Caki2 (cell line): ENCODE measurements at regions not wholly inside any gene's neighbourhood (a gene's known extent, or its start where the extent isn't known, plus 50 kb on each side); places are given as distances from the start of the nearest gene placed in this dataset.

Source experiments
- DNase-seq: peaks from one replicate; pipeline ENCODE4 v3.0.0-alpha.2; 2015; ENCODE audit warnings: low read depth
- in situ Hi-C: cut with HindIII; loops from 2 replicates; pipeline ENCODE4 v1.10.0; 2016; ENCODE audit warnings: low sequenced_read_pairs, low pct_unique_long_range_greater_than_20kb, mixed read lengths

GRCh38 chr1:243946946-243947345 is 96.9 kb upstream of the AKT3 start:
- no peak for DNase-seq

DNA sequence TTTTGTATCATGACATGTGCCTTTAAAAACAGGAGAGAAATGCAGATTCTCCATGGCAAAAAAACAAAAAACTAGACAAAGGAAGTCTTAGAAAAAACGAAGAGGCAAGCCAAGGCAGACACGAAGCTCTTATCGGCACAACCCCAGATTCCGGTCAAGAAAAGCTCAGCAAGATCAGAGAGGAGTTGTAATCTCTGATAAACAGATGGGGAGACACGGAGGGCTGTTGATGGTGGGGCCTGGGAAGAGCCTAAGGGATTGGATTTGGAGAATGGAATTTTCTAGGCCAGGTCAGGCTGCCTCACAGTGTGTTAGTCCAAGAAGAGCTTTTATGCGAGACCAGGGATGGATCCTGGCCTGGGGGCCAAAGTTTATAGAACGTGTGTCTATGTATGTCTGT is 96.2 kb upstream of the AKT3 start:
- in situ Hi-C loops: no loop called here
- no peak for DNase-seq

More at GRCh38 chr1:243946946-243947345, 96.9 kb upstream of the AKT3 start:
- in situ Hi-C loops: no loop called here

- in situ Hi-C loops: no loop called here
- no peak for DNase-seq
Measured at GRCh38 chr1:243945727-243946126, 95.7 kb upstream of the AKT3 start.

DNA sequence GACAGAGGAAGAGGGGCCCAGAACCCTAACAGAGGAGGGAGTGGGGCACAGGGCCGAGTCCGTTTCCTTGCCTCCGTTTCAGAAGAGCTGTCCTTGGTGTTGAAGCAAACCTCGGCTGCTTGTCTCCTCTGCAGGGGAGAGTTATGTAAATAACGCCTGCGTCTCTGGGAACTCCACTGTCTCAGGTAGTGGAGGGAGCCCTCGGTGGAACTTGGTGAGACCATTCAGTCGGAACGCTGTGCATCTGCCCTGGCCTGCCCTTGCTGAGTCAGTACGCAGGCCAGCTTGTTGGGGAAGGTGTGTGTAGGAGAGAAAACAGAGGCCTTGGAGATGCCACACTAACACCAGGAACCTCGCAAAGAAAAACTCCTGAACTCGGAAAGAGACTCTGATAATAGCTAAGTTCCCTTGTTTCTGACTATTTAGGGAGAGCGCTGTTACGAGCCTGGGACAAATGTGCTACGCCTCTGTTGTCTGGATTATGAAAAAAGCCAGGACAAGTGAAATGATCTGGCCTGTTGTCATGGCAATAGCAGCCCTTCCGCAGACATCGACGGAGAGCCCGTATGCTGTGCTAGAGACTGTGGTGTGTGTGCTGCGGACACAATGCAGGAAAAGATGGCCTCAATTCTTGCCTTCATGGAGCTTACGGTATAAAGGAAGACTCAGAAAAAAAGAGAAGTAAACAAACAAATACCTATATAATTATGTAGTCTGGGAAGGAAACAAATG is 94.6 kb upstream of the AKT3 start:
- peak; percentile 99 for DNase-seq
- in situ Hi-C loops: no loop called here

GRCh38 chr1:243943671-243944428 is 93.8 kb upstream of the AKT3 start:
- DNase-seq: no peak
- in situ Hi-C loops: no loop called here

- in situ Hi-C loops: no loop called here
- no peak for DNase-seq
Measured at GRCh38 chr1:243942196-243943150, 92.4 kb upstream of the AKT3 start.

DNA sequence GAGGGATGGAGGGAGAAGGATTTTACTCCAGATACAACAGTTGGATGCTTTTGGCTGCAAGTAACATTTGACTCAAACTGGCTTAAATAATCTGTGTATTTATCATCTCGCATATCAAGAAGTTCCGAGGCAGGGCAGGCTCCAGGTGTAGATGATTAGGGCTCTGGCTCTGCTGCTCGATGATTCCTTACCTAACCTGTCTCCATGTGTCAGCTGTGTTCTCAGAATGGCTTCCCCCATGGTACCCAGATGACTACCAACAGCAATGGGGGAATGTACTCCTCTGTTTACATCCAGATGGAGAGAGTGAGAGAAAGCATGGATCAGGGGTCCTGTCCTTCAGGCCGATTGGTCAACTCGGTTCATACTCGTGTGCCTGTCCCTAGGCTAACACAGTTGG is 90.4 kb upstream of the AKT3 start:
- no peak for DNase-seq
- in situ Hi-C loops: no loop called here

DNA sequence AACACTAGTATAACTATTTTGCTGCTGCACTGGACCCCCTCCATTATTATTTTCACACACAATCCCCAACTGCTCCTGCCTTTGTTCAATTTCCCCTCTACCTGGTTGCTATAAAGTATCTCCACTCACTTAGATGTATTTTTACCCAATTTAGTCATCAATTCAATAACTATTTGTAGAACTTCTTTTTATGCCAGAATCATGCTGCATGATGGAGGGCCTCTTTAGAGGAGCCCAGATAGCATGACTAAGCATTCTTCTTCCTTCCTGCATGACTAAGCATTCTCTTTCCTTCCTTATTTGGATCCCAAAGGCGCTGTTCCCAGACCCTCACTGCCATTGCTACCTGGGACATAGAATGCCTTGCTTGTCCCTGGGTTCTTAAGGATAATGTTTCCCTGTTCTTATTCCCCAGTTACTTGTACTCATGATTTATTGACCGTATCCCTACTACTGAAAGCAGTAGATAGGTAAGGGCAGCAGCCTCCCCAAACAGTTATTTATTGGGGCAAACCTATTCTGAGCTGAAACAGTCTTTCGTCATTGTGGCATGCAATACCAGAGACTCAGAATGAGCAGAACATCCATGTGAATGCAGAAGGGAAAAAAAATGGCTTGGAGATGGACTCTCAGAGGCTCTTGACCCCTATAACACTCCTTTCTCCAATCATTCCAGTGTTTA is 89.3 kb upstream of the AKT3 start:
- in situ Hi-C loops: no loop called here
- DNase-seq: no peak

DNA sequence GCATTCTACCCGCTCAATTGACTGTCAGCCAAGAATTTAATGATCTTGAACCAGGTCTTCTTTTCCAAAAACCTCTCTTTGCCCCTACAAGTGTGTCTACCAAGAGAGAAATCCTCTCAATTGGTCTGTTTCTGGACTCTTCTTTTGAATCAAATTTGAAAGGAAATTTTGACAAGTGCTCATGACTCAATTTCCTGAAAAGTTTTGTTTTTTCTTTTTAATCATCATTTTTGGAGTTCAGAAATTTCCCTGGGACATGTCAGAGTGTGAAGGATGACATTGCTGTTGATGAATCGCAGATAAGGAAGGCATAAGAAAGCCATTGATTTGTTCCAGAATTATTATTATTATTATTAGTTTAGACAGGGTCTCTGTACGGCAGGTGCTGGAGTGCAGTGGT is 88.2 kb upstream of the AKT3 start:
- in situ Hi-C loops: no loop called here

DNA sequence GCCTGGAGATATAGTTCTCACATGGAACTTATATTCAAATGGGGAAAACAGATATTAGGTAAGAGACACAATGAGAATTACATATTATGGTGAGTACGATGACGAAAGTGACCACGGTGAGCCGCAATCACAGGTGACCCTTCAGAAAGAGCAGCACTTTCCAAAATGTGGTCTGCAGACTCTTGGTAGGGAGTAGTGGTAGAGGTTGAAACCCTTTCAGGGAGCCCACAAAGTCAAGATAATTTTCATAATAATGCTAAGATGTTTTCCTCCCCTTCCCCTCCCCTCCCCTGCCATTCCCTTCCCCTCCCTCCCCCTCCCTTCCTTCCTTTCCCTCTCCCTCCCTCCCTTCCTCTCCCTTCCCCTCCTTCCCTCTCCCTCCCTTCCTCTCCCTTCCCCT is 83.5 kb upstream of the AKT3 start:
- no peak for DNase-seq
- in situ Hi-C loops: no loop called here

More for the DNA sequence above, 88.2 kb upstream of the AKT3 start:
- DNase-seq: no peak

DNA sequence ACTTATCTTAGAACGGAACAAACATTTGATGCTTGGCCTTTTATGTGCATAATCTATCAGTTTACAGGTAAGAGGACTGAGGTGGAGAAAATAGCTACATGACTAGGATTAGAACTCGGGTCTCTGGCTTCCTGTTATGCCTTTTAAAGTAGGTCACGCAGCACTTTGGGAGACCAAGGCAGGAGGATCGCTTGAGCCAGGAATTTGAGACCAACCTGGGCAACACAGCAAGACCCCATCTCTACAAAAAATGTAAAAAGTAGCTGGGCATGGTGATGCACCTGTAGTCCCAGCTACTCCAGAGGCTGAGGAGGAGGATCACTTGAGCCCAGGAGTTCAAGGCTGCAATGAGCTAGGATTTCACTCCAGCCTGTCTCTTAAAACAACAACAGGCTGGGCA is 81.9 kb upstream of the AKT3 start:
- in situ Hi-C loops: no loop called here
- no peak for DNase-seq

DNA sequence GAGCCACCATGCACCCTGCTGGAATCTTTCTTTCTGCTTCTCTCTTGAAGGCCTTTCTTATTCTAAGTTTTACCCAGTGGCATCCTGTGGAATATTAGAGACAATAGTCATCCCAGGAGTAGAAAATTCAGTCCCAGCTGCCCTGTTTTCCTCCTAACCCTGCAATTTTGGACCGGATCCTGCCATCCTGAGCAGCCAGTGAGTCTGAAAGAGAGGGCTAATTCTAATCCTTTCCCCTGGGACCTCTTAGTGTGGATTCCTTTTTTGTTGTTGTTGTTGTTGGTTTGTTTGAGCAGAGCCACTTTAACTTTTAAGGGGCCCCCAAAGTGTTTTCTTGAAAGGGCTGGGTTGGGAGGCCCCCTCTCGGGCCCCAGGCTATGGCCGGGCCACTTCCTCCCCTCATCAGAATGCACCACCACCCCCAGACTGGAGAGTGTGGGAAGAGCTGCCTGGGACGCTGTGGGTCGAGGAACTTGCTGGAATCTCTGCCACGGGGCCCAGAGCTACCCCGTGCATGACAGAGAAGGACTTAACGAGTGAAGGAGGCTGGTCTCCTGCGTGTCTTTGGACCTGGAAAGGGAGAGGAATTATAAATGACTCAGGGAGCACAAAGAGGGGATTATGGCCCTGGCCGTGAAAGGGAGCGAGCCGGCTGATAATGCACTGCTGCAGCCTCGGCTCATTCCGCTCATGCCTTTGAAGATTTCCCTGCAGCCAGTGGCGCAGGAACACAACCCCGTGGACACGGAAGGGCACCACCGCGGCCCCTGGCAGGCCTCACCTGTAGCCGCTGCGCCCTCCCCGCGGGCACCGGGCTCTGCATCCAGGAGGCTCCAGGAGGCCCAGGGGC is 81.0 kb upstream of the AKT3 start:
- in situ Hi-C loops: no loop called here

DNA sequence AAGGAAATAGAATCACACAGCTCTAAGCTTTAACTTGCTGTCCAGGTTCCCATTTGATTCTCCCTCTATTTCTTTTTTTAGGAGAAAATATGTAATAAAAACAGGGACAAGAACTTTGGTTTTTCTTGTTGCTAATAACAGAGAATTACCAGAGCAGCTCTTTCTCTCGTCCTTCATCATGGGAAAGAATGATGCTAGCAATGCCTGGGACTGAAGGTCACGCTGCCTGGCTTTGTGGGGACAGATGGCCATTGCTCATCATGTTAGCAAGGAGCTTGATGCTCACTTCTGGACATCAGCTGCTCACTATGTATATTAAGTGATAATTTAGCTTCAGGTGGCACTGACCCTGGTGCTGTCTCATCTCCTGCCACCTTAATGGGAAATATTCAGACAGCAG is 77.3 kb upstream of the AKT3 start:
- DNase-seq: no peak
- in situ Hi-C loops: no loop called here

More for the DNA sequence above, 81.0 kb upstream of the AKT3 start:
- DNase-seq: no peak

DNA sequence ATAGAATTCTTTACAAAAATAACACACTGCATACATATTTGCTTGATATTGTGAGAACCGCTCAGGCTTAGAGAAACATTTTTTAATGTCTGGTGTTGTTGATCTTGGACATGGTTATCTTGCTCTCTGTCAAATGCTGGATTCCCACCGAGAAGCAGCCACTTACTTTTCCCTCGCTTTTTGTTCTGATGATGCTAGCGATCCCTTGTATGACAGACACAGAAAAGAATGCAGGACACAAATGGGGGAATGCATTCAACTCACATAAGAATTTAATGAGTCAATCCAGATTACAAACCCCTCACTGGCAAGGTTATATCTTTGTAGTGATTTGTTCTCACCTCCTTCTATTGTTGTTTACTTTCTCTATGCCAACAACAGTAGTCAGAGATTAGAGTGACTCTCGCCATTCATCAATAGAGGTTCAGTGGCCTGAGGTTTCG is 76.8 kb upstream of the AKT3 start:
- in situ Hi-C loops: no loop called here

DNA sequence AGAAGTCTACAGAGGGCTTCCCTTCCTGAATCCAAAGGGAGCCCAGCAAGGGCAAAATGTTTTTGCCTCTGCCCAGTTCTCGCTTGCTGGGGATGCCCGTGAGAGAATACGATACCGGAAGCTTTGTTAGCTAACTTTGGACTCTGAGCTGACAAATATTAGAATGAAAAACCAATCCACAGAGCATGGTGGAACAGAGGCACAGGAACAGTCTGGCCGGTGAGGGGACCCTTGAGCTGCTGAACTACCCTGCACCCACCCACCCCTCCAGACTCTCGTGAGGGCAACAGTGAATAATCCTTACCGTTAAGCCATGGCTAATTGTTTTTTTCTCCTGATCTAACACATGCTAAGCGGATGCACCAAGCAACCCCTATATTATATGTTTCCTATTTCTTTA is 76.3 kb upstream of the AKT3 start:
- in situ Hi-C loops: no loop called here

More for the DNA sequence above, 76.8 kb upstream of the AKT3 start:
- DNase-seq: peak; percentile 93

DNA sequence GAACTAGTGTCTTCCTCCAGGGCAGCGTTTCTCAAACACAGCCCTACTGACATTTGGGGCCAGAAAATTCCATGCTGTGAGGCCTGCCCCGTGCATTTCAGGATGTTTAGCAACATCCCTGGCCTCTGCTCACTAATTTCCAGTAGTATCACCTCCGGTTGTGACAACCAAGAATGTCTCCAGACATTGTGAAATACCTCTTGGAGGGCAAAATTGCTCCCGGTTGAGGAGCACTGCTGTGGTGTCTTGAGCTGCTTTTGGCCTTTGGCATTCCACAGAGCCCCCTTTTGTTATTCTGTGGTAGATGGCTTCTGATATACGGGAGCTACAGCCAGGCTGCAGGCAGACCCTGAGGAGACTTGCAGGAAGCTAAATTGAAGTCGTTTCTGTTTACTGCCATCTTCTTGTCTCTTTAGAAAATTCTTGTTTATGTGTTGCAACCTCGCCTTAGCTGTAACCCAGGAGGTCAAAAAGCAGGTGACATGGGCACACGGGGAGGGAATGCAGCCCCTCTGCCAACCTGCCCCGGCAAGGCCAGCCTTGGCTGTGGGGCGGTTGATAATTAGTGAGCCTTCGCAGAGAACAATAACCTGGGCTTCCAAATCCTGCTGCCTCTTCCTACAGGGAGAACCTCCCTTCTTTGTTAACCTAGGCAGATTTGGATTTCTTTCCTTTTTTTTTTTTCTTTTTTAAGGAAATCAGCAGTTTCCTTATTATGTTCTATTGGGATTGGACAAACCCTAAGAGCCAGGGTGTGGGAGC is 74.7 kb upstream of the AKT3 start:
- DNase-seq: no peak

More for the DNA sequence above, 76.3 kb upstream of the AKT3 start:
- no peak for DNase-seq

DNA sequence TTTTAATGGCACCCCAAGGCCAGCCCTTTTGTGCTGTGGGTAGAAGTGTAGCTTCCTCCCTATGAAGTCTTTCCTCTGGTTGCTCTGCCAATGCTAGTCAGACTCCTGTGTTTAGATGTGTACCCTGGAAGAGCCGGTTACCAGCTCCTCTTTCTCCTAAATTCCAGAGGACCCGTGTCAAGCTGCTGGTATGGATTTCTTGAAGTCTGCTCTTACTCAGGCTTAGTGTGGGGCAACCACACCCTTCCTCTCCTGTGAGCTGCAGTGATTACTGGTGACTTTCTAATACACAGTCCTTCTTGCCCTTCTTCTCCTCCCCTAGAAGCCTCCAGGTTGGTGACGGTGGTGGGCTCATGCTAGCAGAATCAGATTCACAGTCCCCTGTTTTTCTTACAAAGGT is 74.1 kb upstream of the AKT3 start:
- no peak for DNase-seq
- in situ Hi-C loops: no loop called here

More for the DNA sequence above, 74.7 kb upstream of the AKT3 start:
- in situ Hi-C loops: no loop called here
